ENCODE measurements at regions not wholly inside any gene's neighbourhood (a gene's known extent, or its start where the extent isn't known, plus 50 kb on each side); places are given as distances from the start of the nearest gene placed in this dataset.

DNA sequence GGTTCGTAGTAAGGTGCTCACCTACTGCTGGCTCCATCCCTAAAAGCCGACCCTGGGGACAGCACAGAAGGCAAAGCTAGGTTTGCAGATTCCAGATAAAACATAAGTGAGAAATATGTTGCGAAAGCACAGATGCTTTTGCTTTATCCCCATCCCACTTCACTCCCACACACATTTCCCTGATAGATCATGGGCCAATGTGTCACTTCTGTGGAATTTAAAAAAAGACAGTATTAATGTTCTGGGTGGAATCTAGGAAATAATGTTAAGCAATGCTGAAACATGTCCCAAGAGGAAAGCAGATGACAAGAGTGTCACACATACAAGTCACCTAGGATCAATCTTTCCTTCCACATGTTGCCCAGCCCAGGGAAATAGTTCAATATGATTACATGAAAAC, 661.0 kb upstream of the MIR17HG start:
- H3K4me1 ChIP-seq (ENCODE audit: control insufficient read depth in 1 of 2, insufficient read depth in 2 of 2, low read length in 2 of 2), result peaks cover 0 to 12% of the 10 kb centered on the region in 2 experiments; a peak in 3 of 4 replicates
- TF ChIP-seq, protein P1, sequence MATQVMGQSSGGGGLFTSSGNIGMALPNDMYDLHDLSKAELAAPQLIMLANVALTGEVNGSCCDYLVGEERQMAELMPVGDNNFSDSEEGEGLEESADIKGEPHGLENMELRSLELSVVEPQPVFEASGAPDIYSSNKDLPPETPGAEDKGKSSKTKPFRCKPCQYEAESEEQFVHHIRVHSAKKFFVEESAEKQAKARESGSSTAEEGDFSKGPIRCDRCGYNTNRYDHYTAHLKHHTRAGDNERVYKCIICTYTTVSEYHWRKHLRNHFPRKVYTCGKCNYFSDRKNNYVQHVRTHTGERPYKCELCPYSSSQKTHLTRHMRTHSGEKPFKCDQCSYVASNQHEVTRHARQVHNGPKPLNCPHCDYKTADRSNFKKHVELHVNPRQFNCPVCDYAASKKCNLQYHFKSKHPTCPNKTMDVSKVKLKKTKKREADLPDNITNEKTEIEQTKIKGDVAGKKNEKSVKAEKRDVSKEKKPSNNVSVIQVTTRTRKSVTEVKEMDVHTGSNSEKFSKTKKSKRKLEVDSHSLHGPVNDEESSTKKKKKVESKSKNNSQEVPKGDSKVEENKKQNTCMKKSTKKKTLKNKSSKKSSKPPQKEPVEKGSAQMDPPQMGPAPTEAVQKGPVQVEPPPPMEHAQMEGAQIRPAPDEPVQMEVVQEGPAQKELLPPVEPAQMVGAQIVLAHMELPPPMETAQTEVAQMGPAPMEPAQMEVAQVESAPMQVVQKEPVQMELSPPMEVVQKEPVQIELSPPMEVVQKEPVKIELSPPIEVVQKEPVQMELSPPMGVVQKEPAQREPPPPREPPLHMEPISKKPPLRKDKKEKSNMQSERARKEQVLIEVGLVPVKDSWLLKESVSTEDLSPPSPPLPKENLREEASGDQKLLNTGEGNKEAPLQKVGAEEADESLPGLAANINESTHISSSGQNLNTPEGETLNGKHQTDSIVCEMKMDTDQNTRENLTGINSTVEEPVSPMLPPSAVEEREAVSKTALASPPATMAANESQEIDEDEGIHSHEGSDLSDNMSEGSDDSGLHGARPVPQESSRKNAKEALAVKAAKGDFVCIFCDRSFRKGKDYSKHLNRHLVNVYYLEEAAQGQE (IDR thresholded peaks at IDR 0.05; ENCODE audit: low read depth), result no peak
- TF ChIP-seq CEBPB (IDR thresholded peaks at IDR 0.05; ENCODE audit: low read depth), result peak; percentile 32; the same call in 1 of the 2 replicates
- H3K4me2 ChIP-seq (ENCODE audit: low read length), result peak overlapping the region; percentile 14; the same call in 1 of the 2 replicates
- no peak for ATAC-seq
- no peak overlapping the region for H3K27ac ChIP-seq (ENCODE audit: low read depth, low read length)
- no peak overlapping the region for H3K4me3 ChIP-seq (replicated peaks in 1 of 2; ENCODE audit: low read depth in 1 of 2, low read length in 2 of 2)
- 0 out of 4 replicates have a peak, but pooled peaks cover 0 to 3% of the 10 kb centered on the region in 2 experiments for H3K9me3 ChIP-seq (ENCODE audit: control insufficient read depth in 1 of 2, insufficient read depth in 1 of 2, low read depth in 1 of 2, low read length in 2 of 2)
- DNase-seq (ENCODE audit: low read depth, low spot score), result no peak
- no peaks in the 10 kb centered on the region for H3K36me3 ChIP-seq (ENCODE audit: control insufficient read depth in 1 of 2, insufficient read depth in 2 of 2, low read length in 2 of 2)
- H3K27me3 ChIP-seq (ENCODE audit: insufficient read depth, low read length), result no peaks in the 10 kb centered on the region
- H3K79me2 ChIP-seq (ENCODE audit: insufficient read depth, low read length), result no peaks in the 10 kb centered on the region
- no peaks in the 10 kb centered on the region for H4K20me1 ChIP-seq (ENCODE audit: insufficient read depth)
- H3K9ac ChIP-seq (ENCODE audit: low read length), result no peak overlapping the region
- ChIA-PET CTCF (no interaction called here), POLR2A (no interaction called here), RAD21 (ENCODE audit: low non-redundant PET in 1 of 2, low total read pairs in 2 of 2, uncharacterized antibody in 2 of 2, unreplicated experiment in 2 of 2) (no interaction called here)
- no peaks in the 10 kb centered on the region for H3K9me2 ChIP-seq (ENCODE audit: insufficient read depth)
- intact Hi-C loops (cut with micrococcal nuclease), result no loop called here
- no TSS peak for BruUV-seq (replicated peaks)
- H2AFZ ChIP-seq (ENCODE audit: low read depth, low read length, poor library complexity, severe bottlenecking), result no peak overlapping the region

DNA sequence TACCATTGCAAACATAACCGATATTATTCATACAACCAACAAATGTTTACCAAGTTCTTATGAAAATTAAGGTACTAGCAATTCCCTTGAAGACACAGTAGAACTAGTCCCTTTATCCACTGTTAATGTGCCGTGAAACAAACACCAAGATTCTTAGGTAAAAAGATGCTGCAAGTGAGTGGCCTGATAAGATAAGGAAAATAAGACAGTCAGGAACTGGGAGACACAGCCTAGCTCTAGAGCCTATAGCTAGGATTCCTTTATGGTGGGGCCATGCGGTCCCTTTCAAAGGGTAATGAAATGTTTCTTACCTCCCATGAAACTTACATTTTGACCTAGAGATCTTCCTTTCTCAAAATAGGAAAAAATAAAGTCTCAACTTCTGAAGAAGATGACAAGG, 658.4 kb upstream of the MIR17HG start:
- RAD21 ChIA-PET (ENCODE audit: low non-redundant PET in 1 of 2, low total read pairs in 2 of 2, uncharacterized antibody in 2 of 2, unreplicated experiment in 2 of 2), result no interaction called here
- Histone ChIP-seq H3K27me3 (ENCODE audit: insufficient read depth, low read length) (no peaks in the 10 kb centered on the region), H4K20me1 (ENCODE audit: insufficient read depth) (no peaks in the 10 kb centered on the region), H3K4me2 (ENCODE audit: low read length) (no peak overlapping the region), H3K36me3 (ENCODE audit: control insufficient read depth in 1 of 2, insufficient read depth in 2 of 2, low read length in 2 of 2) (no peaks in the 10 kb centered on the region), H3K27ac (ENCODE audit: low read depth, low read length) (no peak overlapping the region), H3K4me1 (ENCODE audit: control insufficient read depth in 1 of 2, insufficient read depth in 2 of 2, low read length in 2 of 2) (peaks cover 0 to 12% of the 10 kb centered on the region in 2 experiments; a peak in 3 of 4 replicates), H2AFZ (ENCODE audit: low read depth, low read length, poor library complexity, severe bottlenecking) (no peak overlapping the region), H3K79me2 (ENCODE audit: insufficient read depth, low read length) (no peaks in the 10 kb centered on the region), H3K4me3 (replicated peaks in 1 of 2; ENCODE audit: low read depth in 1 of 2, low read length in 2 of 2) (no peak overlapping the region), H3K9ac (ENCODE audit: low read length) (no peak overlapping the region), H3K9me3 (ENCODE audit: control insufficient read depth in 1 of 2, insufficient read depth in 1 of 2, low read depth in 1 of 2, low read length in 2 of 2) (0 out of 4 replicates have a peak, but pooled peaks cover 0 to 3% of the 10 kb centered on the region in 2 experiments), H3K9me2 (ENCODE audit: insufficient read depth) (no peaks in the 10 kb centered on the region)
- POLR2A ChIA-PET, result no interaction called here
- BruUV-seq (replicated peaks), result no TSS peak
- CTCF ChIA-PET, result no interaction called here
- intact Hi-C loops (cut with micrococcal nuclease), result no loop called here
- ATAC-seq, result no peak
- DNase-seq (ENCODE audit: low read depth, low spot score), result no peak
- TF ChIP-seq, protein P2, sequence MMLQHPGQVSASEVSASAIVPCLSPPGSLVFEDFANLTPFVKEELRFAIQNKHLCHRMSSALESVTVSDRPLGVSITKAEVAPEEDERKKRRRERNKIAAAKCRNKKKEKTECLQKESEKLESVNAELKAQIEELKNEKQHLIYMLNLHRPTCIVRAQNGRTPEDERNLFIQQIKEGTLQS (IDR thresholded peaks at IDR 0.05), result no peak
- TF ChIP-seq RAD21 (IDR thresholded peaks at IDR 0.05; ENCODE audit: low read depth), result no peak
- no peak for TF ChIP-seq YY1 (IDR thresholded peaks at IDR 0.05; ENCODE audit: extremely low read depth, insufficient replicate concordance, low read depth, low read length)
- no peak for TF ChIP-seq SP1 (IDR thresholded peaks at IDR 0.05; ENCODE audit: low read depth)
- TF ChIP-seq, protein P3, sequence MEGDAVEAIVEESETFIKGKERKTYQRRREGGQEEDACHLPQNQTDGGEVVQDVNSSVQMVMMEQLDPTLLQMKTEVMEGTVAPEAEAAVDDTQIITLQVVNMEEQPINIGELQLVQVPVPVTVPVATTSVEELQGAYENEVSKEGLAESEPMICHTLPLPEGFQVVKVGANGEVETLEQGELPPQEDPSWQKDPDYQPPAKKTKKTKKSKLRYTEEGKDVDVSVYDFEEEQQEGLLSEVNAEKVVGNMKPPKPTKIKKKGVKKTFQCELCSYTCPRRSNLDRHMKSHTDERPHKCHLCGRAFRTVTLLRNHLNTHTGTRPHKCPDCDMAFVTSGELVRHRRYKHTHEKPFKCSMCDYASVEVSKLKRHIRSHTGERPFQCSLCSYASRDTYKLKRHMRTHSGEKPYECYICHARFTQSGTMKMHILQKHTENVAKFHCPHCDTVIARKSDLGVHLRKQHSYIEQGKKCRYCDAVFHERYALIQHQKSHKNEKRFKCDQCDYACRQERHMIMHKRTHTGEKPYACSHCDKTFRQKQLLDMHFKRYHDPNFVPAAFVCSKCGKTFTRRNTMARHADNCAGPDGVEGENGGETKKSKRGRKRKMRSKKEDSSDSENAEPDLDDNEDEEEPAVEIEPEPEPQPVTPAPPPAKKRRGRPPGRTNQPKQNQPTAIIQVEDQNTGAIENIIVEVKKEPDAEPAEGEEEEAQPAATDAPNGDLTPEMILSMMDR (IDR thresholded peaks at IDR 0.05 in 2 of 3, conservative IDR thresholded peaks at IDR 0.05 in 1 of 3; ENCODE audit: borderline replicate concordance in 1 of 3, insufficient read depth in 1 of 3, low read depth in 2 of 3, low read length in 2 of 3), result no peak
- no peak for TF ChIP-seq POLR2AphosphoS5 (IDR thresholded peaks at IDR 0.05; ENCODE audit: low read depth, low read length)
- no peak for TF ChIP-seq JUND (IDR thresholded peaks at IDR 0.05)
- TF ChIP-seq, protein P1 (IDR thresholded peaks at IDR 0.05; ENCODE audit: low read depth), result no peak
- TF ChIP-seq FOSL1 (IDR thresholded peaks at IDR 0.05; ENCODE audit: low read depth), result no peak
- no peak for TF ChIP-seq CBX3 (IDR thresholded peaks at IDR 0.05; ENCODE audit: low read depth)

Data from HCT116 (cell line).